NCI-H2196 (cell line): ENCODE measurements at regions not wholly inside any gene's neighbourhood (a gene's known extent, or its start where the extent isn't known, plus 50 kb on each side); places are given as distances from the start of the nearest gene placed in this dataset.
"Not testable (repeated sequence)": the region's sequence is repeated elsewhere in the genome, so short reads cannot be mapped to it uniquely, and the experiment has no call there.

Source experiments
- DNase-seq: peaks from one replicate; lab custom pipeline; 2025; ENCODE audit not compliant: unreplicated experiment; lab: John Stamatoyannopoulos, UW

DNA sequence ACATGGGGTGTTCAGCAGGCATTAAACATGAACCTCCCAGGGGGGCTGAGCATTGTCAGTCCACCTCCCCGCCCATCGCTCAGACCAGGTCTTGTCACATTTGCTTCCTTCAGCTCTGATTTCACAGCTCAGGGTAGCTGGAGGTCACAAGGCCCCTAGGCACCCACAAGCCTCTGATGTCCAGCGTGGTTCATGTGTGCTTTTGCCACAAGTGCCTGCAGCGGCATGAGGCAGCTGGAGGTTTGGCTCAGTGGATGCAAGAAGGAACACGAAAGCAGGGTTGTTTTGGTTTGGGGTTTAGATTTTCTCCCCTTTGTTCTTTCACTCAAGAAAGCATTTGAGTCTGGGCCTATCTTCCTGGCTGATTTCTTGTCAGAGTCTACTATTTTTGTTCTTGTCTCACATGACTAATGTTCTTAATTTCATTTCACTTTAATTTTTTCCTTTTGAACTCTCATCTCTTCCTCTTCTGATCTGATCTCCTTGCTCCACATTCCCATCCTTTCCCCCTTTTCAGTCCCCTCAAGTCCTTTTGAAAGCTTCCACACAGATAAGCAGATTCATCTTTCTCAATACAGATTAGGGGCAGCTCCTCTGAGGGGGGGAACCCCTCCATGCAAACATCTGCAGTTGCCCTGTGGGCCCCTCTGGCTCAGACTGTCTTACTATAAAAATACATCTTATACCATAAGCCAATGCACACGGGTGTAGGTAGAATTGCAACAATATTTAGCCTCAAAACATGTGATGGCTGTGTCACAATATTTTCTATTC lies 68.1 kb upstream of the CEP85L start:
- DNase-seq = no peak

- no peak for DNase-seq
Observed at GRCh38 chr6:118718903-118719302, 67.5 kb upstream of the CEP85L start.

DNA sequence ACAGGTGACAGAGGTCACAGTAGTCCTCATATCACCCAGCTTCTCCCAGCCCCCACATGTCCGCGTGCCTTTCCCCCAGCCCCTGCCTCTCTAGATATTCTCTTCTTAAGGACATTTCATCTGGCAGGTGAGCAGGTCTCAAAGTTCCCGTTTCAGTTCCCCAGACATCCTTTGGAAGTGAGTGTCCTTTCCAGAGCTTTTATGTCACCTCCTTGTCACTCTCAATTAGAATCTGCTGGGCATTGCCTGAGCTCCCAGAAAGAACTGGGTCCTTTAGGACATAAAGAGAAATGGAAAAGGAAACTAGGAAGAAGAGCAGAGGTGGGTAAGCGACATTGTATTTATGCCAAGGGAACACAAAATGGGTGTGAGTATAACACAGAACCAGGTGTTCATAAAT lies 66.9 kb upstream of the CEP85L start:
- no peak for DNase-seq

- no peak for DNase-seq
Observed at GRCh38 chr6:118717106-118717505, 65.7 kb upstream of the CEP85L start.

- DNase-seq = not testable (repeated sequence)
Observed at GRCh38 chr6:118715907-118716306, 64.5 kb upstream of the CEP85L start.

DNA sequence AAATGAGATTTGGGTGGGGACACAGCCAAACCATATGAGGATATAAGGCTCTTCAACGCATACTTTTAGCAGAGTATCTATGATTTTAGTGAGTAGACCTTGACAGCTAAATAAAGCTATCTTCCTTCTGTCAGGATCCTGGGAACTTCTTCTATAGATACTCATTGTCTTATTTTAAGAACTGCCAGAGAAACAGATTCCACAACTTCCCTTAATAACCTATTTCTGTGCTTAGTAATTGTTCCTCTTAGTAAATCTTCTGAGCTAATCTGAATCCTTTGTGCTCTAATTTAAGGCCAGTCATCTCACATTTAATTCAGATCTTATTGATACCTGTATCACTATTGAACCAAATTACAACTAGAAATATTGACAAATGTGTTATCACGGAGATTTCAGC lies 64.0 kb upstream of the CEP85L start:
- DNase-seq = no peak

DNA sequence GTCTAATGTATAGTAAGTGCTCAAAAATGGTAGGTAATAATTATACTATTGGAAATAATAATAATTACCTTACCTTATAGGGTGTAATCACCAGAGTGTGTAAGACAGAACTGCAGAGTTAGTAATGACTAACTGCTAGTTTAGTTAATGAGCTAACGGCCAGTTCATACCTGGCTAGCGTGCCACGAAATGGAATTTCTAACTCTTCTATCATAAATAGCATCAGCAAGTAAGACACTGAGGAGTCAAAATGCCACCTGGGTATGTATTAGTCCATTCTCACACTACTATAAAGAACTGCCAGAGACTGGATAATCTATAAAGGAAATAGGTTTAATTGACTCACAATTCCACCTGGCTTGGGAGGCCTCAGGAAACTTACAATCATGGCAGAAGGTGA lies 63.4 kb upstream of the CEP85L start:
- DNase-seq = no peak

- no peak for DNase-seq
Observed at GRCh38 chr6:118712969-118713368, 61.6 kb upstream of the CEP85L start.

DNA sequence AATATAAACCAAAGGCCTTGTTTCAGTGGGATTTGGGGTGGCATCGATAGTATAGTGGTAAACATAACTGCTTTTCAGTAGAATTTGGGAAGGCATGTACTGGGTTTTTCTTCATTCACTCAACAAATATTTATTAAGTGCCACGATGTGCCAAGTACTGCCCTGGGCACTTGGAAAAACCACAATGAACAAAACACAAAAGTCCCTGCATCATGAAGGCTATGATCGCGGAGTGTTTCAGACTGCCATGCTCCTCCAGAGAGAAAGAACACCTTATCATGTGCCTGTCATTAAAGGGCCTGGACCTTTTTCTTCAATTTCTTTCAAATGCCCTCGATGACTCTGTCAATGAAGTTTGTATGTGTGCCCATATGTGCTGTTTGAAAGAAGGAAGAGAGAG lies 59.2 kb upstream of the CEP85L start:
- no peak for DNase-seq

DNA sequence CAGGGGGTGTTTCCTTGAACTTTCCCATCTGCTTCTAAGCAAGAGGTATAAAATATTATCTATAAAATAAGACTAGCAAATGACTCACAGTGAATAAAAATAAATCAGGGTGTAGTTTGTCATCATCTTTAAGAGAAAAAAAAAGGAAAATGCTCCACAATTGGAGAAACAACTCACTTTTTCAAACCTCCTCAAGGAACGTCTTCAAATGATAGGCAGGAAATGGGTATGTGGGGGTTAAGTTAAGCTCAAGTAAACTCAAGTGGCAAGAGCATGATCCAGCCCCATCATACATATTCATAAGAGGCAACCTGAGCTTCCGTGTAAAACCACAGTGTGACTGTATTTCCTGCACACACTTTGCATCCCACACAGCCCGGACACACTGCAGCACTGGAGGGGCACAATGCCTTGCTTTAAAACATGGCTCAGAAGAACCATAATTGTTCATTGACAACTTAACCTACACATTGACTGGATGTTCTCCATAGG lies 58.5 kb upstream of the CEP85L start:
- no peak for DNase-seq

DNA sequence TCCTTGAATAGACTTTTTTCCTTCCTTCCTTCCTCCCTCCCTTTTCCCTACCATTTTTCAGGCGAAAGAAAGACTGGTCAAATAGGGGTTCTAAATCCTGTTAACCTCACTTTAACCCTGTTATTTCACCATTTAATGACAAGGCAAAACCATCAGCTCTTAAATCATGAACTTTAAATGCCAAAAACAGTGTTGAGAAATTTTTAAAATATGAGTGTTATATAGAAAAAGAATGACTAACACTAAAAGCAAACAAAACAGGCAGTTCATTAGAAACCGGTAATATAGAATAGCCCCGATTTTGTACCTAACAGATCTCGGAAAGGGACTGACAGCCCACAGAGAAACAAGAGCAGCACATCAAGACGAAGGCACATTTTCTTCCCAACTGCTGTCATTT lies 57.4 kb upstream of the CEP85L start:
- no peak for DNase-seq

DNA sequence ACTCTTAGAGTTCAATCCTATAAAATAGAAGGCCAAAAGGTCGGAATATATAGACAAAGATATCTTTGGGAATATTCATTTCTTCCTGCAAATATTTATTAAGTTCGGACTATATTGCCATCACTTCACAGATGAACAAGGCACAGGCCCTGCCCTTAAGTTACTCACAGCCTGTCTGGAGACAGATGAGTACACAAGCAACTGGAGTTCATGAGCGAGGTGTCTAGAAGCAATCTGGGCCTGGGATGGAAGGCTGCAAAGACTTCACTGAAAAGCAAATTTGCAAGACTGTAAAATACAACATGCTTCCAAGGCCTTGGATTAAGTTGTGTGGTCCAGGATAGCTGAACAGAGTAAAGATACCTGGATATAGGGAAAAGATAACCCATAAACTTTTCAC lies 56.7 kb upstream of the CEP85L start:
- no peak for DNase-seq

GRCh38 chr6:118706702-118707101 lies 55.3 kb upstream of the CEP85L start:
- DNase-seq = no peak

DNA sequence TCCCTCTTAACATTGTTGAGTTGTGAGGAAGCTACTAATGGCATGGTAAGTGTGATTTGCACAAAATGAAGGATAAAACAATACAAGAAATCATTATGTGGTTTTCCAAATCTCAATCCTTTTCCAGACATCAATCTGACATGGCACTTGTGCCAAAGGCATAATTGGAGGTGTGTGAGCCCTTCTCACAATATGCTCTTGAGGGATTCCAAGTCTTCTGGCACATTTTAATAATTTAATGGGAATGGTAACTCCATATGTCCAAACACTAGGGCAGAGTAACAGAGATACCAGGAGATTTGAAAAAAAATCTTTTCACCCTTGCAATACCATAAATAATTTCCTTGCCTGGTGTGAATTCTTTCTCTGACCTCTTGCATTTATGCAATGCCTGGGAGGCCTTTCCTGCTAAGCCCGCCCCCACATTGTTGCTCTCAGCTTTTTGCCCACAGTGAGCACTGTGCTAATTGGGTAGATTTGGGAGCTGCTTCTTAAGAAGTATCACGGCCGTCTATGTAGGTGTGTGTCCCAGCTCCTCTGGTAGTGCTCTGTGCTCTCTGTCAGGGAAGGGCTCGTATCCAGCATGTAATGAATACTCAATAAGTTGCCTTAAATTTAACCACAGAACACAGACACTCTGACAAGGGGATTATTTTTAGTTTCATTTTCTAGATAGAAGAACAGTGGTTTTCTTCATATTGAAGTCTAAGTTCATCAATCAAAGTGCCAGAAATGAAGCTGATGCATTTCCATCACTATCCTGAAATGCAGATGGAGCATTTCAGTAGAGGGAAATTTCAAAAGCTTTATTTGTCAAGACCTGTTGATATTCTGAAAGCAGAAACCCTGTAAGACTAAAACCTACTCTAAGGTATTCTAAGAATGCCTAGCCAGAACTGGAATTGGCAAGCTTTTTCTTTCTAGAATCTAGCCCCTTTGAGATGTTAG lies 54.4 kb upstream of the CEP85L start:
- DNase-seq = no peak

DNA sequence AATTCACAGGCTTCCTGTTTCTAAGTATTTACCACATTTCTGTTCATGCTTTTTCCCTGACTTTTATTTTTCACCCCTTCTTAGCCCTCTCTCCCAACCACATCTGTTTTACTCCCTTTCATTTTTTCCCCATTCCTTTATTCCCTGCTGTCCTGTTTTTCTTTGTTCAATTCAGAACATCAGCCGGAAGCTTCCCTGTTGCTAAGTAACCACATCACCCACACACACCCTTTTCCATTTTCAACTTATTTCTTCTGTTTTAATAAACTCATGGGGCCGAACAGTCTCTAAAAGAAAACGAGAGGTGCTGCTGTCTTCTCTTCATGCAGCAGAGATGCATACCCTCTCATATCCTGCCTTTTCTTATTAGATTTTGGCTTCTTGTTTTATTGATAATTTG lies 53.5 kb upstream of the CEP85L start:
- DNase-seq = no peak

DNA sequence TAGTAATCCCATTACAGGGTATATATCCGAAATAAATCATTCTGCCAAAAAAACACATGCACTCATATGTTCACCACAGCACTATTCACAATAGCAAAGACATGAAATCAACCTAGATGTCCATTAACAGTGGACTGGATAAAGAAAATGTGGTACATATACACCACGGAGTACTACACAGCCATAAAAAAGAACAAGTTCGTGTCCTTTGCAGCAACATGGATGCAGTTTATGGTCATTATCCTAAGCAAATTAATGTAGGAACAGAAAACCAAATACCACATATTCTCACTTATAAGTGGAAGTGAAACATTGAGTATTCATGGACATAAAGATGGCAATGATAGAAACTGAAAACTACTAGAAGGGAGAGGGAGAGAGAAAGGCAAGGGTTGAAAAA lies 49.9 kb upstream of the CEP85L start:
- not testable (repeated sequence) for DNase-seq
